HG02970 (cell line): ENCODE measurements at regions not wholly inside any gene's neighbourhood (a gene's known extent, or its start where the extent isn't known, plus 50 kb on each side); places are given as distances from the start of the nearest gene placed in this dataset.

Experiments used
- ATAC-seq: cut with Tn5 transposase; IDR thresholded peaks from one replicate; pipeline ENCODE4 v1.9.1; 2021; ENCODE audit warnings: mild to moderate bottlenecking, moderate library complexity, moderate number of reproducible peaks; ENCODE audit not compliant: unreplicated experiment, low FRiP score

DNA sequence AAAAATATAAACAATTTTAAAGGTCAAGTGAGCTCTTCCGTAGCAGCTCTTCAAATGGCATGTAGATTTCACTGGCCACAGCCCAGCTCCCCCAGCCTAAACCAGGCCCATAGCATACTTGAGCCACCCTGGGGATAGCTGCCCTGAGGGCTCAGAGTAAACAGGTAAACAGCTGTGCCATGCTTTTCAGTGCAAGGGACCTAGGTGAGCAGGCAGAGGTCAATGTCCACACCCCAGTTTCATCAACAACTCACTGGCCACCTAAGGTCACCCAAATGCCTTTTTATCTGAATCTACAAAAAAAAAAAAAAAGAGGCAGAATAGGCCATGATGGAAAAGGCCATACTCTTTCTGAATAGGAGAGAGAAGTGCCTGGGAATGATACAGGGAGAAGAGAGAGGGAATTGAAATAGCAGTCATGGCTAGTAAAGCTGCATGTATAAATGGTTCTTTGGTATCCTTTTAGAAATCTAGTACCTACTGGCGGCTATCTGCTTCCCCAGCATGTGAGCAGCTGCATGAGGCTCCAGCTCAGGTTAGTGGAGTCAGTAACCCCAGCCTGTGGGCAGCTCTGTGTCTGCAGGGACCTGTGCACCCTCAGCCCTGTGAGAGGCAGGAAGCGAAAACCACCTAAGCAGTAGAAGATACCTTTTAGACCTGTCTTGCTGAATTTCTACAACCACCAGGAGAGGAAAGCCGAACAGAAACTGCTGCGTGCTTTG is 77.0 kb downstream of the FOXA2 start:
- ATAC-seq = no peak

DNA sequence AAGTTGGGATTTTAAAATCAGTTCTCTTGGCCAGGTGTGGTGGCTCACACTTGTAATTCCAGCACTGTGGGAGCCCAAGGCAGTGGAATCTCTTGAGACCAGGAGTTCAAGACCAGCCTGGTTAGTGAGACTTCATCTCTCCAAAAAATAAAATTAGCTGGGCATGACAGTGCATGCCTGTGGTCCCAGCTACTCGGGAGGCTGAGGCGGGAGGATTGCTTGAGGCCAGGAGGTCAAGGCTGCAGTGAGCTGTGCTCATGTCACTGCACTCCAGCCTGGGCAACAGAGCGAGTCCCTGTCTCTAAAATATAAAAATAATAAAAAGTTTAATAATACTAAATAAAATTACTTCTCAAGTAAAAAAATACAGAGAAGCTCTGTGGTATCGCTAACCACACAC is 77.5 kb downstream of the FOXA2 start:
- ATAC-seq = no peak

DNA sequence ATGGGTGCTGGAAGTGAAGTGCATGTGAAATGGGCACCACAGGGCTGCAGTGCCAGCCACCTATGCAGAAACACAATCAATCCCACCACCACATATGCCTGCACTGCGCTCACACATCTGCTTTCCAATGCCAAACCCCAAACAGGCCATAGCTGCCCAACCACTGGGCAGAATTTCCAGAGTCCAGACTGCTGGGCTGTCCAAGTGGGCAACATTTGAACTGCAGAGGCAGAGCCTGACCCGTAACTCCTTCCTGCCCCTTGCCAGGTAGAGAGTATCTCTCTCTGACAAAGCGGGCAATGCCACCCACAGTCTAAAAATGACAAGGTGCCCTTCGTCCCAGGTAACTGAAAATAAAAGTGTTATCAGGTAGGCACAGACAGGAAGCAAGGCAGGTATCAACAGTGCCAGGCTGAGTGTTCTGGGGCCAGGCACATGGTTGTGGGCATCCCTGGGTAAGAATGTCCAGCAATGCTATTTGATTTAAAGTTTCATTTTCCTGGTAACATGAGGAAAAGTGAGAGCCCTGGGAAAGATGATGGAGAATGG is 79.5 kb downstream of the FOXA2 start:
- no peak for ATAC-seq

DNA sequence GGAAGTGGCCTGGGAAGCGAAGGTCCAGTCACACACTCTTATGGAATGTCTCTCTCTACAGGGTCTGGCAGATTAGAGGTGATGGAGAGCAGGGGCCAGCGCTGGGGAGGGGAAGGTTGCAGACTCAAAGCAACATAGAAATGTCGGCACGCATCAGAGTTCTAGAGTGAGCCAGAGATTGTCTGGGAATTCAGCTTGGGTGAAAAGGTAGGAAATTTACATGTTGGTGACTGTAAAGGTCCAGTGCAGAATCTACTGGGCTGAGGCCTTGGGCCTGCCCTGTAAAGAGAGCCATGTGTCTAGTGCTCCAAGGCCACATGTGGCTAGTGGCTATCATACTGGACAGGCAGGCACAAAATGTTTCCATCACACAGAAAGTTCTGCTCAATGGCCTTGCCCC is 80.8 kb downstream of the FOXA2 start:
- ATAC-seq = no peak

DNA sequence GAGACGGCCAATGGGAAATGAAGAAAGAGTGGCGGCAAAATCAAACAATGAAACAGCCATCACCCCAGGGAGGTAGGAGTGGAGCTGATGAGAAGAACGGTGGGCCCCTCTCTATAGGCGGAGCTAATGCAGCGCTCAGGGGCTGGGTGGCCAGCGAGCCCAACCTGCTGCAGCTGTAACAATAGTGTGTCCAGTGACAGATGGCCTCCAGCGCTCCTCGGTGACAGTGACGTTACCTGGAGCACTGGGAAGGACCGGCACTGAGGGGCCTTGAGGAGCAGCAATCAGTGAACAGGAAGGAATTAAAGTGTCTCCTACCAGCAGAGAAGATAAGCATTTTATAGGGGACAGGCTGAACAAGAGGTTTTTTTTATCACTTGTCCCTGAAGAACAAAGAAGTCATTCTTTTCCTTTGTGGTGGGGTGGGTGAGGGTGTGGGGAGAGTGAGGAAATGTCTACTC is 81.6 kb downstream of the FOXA2 start:
- no peak for ATAC-seq

DNA sequence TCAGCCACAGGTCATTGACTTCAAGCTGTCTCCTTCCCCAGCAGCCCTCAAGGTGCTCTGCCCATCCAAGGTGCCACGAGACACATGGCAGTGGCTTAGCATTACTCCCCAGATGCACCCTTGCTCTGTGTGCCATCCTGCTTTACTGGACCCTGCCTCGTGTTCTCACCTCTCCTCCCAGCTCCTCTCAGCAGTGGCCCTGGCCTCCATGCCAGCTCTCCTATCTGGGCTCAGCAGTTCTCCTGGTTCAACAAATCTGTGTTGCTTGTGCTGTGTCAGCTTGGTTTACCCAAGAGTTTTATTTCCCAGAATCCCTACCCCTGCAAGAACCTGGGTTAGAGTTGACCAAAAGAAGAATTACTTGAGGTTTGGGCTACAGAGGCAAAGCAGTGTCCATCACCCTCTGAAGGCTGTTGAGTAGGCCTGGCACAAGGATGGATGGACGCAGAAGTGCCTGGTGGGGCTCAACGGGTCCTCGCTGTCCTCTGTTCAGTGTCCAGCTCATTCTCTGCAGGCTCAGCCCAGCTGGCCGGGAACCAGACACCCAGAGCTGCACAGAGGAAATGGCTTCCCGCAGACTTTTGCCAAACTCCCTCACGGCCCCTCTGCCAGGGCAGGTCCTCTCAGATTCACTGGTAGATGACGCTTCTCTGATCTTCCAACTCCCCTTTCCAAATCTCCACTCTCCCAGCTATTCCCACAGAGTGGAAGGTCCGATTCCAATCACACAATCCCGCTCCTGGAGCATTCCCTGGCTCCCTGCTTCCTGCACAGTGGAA is 82.6 kb downstream of the FOXA2 start:
- ATAC-seq = no peak

DNA sequence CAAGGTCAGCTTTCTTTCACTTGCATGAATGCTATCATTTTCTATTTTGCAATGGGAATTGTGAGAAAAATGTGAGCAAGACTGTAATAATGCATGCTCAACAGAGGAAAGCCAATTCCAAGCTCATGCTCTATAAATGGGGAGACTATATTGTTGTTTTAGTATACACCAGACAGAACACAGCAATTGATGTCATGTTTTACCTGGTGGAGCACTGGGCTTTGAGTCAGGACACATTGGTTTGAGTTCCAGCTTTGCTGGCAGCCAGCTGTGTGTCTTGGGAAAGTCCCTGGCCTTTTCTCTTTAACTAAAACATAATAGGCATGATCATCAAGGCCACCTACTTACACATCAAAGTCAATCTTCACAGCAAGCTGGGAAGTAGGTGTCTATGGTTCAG is 83.3 kb downstream of the FOXA2 start:
- no peak for ATAC-seq

DNA sequence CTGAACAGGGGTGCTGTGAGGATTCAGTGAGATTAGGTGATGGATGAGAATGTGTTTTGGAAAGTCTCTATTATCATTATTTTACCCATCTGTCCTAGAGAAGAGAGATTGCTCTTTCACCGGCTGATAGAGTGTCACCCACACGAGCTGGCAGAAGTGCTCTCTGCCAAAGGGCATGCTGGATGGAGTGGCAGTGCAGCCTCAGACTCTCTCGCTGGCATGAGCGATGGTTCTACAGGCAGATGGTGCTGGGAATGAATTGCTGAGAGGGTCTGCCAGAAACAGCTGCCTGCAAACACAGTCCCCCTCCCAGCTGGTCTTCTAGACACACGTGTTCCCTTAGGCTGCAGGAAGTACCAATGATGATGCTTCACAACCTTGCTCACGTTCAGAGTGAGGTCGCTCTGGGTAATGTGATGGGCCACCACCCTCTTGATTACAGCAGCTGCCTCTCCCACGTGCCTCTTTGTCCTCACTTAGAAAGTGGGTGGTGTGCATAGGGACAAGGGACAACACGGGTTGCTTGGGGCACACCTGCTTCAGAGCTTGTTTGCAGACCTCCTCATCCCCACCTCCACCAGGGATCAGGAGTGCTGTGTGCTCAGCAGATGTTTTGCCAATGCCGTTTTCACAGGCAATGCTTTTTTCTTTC is 84.7 kb downstream of the FOXA2 start:
- no peak for ATAC-seq

DNA sequence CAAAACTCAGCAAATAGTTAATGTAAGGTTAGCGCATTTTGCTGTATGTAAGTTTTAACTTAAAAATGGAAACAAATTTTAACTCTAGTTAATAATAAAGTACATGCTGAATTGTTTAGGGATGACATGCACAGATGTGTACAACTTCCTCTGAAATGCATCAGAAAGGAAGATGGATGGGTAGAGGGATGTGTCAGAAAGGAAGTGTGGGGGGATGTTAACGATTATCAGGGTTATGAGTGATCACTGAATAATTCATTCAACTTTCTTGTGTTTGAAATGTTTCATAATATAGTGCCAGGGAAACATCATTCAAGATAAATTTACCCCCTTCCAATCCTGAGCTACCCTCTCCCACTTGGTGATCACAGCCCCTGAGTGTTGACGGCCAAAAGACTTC is 87.6 kb downstream of the FOXA2 start:
- ATAC-seq = no peak

DNA sequence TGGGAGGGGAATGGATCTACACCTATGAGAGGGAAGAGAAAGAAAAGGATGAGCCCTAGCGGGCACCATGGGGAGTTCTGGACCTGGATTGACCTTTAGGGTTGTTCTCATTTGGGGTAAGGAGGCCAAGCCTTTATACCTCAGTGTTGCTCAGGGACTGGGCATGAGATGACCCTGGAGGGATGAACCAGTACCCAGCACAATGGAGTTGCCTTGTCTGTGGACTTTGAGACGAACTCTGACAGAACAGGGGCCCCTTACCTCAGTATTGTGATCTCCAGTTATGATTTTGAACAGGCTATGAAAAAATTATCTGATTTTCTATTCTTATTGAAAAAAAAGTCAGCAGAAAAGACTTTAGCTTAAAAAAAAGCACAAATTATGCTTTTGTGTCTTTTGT is 88.6 kb downstream of the FOXA2 start:
- no peak for ATAC-seq

DNA sequence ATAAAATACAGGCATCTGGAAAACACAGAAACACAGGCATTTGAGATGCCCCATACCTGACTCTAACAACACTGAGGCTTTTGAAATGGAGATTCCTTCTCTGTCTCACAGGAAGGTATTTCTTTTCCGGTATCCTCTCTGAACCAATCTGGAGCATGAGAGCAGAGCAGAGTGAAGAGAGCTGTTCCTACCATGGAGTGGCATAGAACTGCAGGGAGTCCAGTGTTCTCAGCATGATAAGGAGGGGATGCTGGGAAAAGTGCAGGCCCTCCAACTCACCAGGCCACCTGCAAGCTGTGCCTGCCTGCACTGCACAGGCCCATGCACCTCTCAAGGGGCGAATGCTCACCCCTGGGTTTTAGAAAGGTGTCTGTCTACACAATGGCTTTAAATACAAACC is 89.2 kb downstream of the FOXA2 start:
- no peak for ATAC-seq

DNA sequence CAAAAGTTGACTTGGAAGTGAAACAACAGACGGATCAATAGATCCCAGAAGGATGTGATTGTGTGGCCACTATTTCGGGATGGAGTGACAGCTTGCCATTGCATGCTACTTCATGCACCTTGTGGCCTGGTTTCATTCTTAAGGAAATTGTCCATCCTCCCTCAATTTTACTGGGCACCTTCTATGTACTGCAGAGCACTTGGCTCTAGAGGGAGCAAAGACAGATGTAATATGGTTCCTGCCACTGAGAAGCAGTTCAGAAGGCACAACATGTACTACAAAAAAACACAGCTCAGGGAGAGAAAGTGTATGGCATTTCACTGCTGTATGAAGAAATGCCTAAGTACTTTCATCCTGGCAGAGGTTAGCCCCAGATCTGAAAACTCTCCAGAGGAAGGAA is 91.9 kb downstream of the FOXA2 start:
- ATAC-seq = no peak

DNA sequence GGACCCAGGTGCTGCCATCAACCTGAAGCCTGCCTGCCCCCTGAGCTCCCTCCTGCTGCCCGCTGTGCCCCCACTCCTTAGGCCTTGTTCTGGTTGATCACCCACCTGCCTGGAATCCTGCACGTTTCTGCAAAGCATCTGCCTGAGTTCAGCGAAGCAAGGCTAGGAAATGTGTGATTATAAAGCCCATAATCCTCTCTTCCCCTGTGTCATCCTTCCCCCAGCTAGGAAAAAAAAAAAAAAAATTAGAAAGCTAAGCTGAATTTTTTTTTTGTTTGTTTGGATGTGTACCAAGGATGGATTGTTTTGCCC is 93.2 kb downstream of the FOXA2 start:
- no peak for ATAC-seq

DNA sequence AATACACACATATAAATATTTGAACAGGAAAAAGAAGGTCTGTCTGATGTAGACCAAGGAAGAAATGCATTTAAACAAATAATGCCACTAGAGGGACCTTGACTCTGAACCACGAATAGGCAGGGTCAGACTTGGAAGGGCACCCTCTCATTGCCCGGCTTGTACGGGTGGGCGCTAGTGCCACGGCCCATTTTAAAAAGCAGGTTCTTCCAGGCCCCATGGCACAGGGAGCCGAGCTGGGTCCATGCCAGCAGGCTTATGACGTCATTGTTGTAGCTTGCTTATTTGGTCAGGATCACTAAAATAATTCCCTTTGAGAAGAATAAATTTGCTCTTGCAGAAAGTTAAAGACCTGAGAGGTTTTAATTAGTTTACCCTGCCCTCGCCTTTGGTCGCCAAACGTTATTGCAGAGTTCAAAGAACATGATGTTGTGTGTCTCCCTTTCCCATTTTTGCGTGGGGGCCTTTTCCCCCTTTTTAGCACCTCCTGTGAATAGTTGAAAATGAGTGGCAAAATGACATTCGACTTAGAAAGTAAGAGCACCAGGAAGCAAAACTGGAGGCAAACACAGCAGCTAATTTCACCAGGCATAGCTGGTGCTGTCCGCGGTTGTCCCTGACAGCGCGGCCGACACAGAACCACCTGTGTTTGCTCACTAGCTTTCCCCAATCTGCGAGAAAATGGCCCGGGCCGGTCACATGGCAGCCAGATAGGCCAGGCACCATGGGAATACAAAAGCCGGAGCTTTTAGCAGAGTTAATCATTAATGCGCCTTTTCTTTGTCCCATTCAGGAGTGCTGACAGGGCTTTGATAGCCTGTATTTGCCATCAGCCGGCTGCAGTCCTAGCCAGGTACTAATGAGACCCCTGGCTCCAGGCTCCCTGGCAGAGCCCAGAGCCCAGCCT is 93.8 kb downstream of the FOXA2 start:
- ATAC-seq = no peak

DNA sequence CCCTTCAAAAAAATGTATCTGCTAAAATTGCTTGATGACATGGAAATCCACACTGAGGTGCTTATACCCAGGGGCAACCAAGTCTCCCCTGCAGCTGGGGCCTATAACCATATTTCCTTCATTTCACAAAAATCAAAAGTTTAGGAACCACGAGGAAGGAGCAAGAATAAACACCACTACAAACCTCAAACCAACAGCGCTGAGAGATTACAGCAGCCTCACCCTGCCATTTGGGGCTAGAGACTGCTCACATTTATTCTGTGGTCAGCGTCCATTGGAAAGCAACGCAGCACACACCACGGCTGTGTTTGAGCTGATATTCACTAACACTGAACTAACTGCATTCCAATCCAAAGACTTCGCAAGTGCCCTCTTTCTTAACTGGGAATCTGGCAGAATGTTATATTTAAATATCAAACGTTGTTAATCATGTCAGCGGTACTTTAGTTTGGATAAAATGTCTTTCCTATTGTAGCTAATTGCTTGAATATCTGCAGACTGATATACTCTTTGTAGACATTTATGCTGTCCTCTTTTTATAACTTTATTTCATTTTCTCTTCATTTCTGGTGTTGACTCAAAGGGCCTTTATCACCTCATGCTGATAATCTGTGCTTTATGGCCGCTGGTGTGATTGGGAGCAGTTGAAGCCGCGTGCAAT is 94.6 kb downstream of the FOXA2 start:
- ATAC-seq = no peak

DNA sequence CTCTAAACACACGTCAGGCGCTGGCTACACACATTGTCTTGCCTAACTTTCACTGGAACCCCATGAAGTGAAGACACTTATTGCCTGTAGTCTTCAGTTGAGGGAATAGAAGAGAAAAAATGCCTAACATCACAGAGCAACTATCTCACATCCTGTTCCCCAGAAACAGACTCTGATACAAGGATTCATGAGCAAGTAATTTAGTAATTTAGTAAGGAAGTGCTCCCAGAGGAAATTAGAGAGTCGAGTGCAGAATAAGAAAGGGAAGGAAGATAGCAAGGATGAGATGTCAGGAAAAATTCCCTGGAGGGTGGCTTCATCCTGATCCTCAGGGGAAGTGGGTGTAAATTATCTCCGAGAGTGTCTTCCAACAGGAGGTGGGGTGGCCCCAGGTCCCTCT is 104.0 kb downstream of the FOXA2 start:
- ATAC-seq = no peak

DNA sequence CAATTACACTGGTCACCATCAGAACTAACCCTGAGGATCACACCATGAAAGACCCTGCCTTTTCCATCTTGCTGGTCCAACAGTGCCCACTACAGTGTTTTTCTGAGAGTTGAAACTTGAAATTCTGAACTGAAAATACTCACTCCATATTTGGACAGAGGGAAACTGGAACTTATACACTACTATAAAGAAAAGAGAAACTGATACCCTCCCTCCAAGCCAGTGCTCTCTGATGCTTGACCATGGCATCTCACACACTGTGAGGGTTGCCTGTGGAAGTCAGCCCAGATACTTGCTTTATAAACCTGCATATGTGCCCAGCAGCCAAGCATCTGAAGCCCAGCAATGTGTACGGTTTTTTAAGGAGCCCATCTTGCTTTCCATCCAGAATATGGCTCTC is 108.7 kb downstream of the FOXA2 start:
- peak; percentile 87 for ATAC-seq

DNA sequence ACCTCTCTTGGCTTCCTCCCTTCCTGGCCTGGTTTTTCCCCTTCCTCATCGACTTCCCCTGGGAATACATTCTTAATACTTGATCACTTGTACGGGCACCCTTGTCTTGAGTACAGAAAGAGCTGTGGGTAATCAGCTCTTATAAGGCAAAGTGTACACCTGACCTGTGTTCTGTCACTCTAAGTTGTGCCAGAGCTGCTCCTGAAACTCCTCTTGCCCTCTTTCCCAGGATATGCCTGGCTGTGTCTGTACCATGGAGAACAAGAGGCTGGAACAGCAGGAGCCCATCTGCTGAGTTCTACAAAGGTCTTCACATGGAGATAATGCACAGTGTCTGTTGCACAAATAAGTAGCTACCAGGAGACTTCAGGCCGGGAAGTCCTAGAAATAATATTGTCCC is 110.1 kb downstream of the FOXA2 start:
- ATAC-seq = no peak

DNA sequence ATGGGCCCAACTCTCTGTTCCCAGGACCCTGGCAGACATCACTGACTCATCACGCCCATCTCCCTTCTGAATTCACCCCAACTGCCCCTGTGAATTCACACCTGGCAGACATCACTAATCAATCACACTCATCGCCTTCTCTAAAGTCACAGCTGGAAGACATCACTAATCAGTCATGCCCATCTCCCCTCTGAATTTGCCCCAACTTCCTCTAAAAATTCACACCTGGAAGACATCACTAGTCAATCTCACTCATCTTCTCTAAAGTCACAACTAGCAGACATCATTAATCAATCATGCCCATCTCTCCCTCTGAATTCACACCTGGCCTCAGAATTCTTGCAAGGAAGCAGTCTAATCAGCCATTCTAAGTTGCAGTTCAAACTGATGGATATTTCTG is 111.1 kb downstream of the FOXA2 start:
- ATAC-seq = no peak
